ENCODE measurements at regions not wholly inside any gene's neighbourhood (a gene's known extent, or its start where the extent isn't known, plus 50 kb on each side); places are given as distances from the start of the nearest gene placed in this dataset.

DNA sequence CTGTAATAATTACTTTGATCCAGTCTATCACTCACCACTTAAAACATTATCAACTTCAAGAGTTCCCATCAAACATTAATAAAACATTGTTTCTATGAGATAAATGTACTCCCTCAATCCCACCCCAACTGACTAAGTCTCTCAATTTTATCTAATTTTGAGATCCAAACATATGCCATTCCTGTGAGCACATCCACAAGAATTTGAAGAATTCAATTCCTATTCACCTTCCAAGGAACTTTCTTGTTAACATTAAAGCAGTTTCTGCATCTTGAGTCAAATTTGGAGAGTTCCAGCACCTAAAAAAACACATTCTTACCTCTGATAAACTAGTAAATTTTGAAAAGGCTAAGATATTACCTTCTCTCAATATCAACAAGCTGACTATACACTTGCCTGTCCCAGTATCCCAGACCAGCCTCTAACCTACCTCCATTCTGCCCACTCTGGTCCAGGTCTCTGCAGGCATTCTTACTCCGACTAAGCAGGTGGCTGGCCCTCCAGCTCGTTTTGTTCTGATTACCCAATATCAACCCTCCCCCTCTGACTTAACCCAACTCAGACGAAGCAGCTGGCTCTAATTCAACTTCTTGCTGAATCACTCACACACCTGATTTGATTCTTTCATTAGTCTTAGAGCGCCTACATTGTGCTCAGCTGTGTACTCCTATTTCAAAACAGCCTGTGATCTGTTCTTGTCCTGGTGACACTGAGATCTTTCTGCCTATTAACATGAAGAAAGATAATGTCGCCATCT is 275.2 kb downstream of the IPMK start:
- no peaks in the 10 kb centered on the region for H3K27me3 ChIP-seq (ENCODE audit: control insufficient read depth, insufficient read depth, low read length)
- no peaks in the 10 kb centered on the region for H3K36me3 ChIP-seq (ENCODE audit: control insufficient read depth, insufficient read depth, low read length)
- no peak overlapping the region for H3K9ac ChIP-seq (ENCODE audit: low read length)
- H3K4me3 ChIP-seq (ENCODE audit: low read length): no peak overlapping the region
- no peaks in the 10 kb centered on the region for H3K4me1 ChIP-seq (ENCODE audit: control insufficient read depth, insufficient read depth, low read length)
- no peak overlapping the region for H3K27ac ChIP-seq (ENCODE audit: low read depth, low read length)

DNA sequence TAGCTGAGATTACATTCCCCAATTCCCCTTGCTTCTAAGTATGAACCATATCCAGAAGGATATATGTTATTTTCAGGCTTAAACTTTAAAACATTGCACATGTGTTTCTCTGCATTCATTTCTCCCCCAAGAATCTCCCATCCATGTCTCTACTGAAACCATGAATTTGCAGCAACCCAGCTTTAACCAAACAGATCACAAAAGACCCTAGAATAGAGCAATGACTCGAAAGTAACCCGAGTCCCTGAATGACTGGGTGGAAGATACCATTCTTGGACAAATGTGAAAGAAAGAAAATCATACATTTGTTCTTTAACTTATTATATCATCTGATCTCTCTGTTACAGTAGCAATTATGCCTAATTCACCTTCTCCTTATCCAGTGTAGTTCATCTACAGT is 278.7 kb downstream of the IPMK start:
- Histone ChIP-seq H3K27me3 (ENCODE audit: control insufficient read depth, insufficient read depth, low read length) (no peaks in the 10 kb centered on the region), H3K4me1 (ENCODE audit: control insufficient read depth, insufficient read depth, low read length) (no peaks in the 10 kb centered on the region)

DNA sequence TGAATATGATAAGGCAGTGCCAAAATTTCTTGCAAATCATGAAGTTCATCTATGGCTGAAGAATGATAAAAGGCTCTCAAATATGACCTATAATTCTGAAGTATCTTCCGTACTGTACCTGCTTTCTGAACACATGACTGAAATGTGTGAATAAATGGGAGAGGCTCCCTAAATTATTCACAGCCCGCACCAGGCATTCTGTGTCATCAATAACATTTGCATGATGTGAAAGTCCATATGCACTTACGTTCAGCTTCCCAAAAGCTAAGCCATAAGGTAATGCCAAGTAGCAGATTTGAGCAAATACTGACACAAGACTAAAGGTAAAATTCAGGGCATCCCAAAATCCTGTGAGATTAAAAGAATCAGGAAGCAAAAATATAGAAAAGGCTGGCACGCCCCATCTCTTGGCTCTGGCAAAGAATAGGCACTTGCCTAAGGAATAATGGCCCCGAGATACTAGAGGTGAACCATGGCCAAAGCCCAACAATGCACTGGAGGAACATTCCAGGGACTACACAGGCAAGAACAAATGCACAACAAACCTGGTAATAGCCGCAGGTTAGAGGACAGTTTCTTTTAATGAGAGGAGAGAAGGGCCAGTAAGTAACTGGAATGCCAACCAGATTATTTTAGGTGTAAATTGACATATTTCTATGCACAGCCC is 280.5 kb downstream of the IPMK start:
- Histone ChIP-seq H3K4me3 (ENCODE audit: low read length) (no peak overlapping the region), H3K27me3 (ENCODE audit: control insufficient read depth, insufficient read depth, low read length) (no peaks in the 10 kb centered on the region), H3K4me1 (ENCODE audit: control insufficient read depth, insufficient read depth, low read length) (no peaks in the 10 kb centered on the region), H3K9ac (ENCODE audit: low read length) (no peak overlapping the region), H3K27ac (ENCODE audit: low read depth, low read length) (no peak overlapping the region), H3K36me3 (ENCODE audit: control insufficient read depth, insufficient read depth, low read length) (no peaks in the 10 kb centered on the region)

More for the DNA sequence above, 278.7 kb downstream of the IPMK start:
- H3K4me3 ChIP-seq (ENCODE audit: low read length): no peak overlapping the region
- no peak overlapping the region for H3K27ac ChIP-seq (ENCODE audit: low read depth, low read length)
- H3K36me3 ChIP-seq (ENCODE audit: control insufficient read depth, insufficient read depth, low read length): no peaks in the 10 kb centered on the region
- H3K9ac ChIP-seq (ENCODE audit: low read length): no peak overlapping the region

DNA sequence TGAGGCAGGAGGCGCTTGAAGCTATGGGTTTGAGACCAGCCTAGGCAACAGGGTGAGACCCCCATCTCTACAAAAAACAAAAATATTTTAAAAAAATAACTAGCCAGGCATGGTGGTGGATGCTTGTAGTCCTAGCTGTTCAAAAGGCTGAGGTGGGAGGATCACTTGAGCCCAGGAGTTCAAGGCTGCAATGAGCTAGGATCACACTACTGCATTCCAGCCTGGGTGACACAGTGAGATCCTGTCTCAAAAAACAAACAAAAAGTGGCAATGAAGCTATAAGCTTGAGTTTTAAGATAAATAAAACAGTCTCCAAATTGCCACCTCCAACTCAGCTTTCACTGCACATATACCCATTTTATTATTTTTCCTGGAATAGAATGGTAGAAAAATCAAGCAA is 281.3 kb downstream of the IPMK start:
- no peaks in the 10 kb centered on the region for H3K36me3 ChIP-seq (ENCODE audit: control insufficient read depth, insufficient read depth, low read length)
- H3K4me1 ChIP-seq (ENCODE audit: control insufficient read depth, insufficient read depth, low read length): no peaks in the 10 kb centered on the region
- H3K4me3 ChIP-seq (ENCODE audit: low read length): no peak overlapping the region
- no peak overlapping the region for H3K27ac ChIP-seq (ENCODE audit: low read depth, low read length)
- no peaks in the 10 kb centered on the region for H3K27me3 ChIP-seq (ENCODE audit: control insufficient read depth, insufficient read depth, low read length)
- no peak overlapping the region for H3K9ac ChIP-seq (ENCODE audit: low read length)

- Histone ChIP-seq H3K9ac (ENCODE audit: low read length) (no peak overlapping the region), H3K4me1 (ENCODE audit: control insufficient read depth, insufficient read depth, low read length) (no peaks in the 10 kb centered on the region), H3K27me3 (ENCODE audit: control insufficient read depth, insufficient read depth, low read length) (no peaks in the 10 kb centered on the region), H3K4me3 (ENCODE audit: low read length) (no peak overlapping the region), H3K27ac (ENCODE audit: low read depth, low read length) (no peak overlapping the region), H3K36me3 (ENCODE audit: control insufficient read depth, insufficient read depth, low read length) (no peaks in the 10 kb centered on the region)
Measured at GRCh38 chr10:57983281-57983791, 284.4 kb downstream of the IPMK start.

DNA sequence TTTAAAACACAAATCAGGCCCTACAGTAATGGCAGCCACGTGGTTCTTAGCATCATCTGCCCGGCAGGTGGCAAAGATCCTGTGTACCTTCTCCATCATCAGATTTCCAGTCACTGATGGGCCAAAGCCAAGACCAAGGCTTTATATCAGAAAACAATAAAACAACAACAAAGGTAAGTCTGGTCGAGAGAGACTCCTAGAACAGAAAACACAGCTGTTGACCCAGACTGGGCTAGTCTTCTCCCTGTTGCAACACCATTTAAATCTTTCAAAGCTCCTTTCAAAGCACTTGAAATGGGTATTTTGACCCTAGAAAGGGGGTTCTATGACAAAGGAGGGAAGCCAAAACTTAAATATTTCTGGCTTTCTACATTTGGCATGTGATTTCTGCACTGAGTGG is 285.6 kb downstream of the IPMK start:
- H3K36me3 ChIP-seq (ENCODE audit: control insufficient read depth, insufficient read depth, low read length): no peaks in the 10 kb centered on the region
- H3K9ac ChIP-seq (ENCODE audit: low read length): no peak overlapping the region
- no peak overlapping the region for H3K4me3 ChIP-seq (ENCODE audit: low read length)
- H3K27ac ChIP-seq (ENCODE audit: low read depth, low read length): no peak overlapping the region
- no peaks in the 10 kb centered on the region for H3K4me1 ChIP-seq (ENCODE audit: control insufficient read depth, insufficient read depth, low read length)
- H3K27me3 ChIP-seq (ENCODE audit: control insufficient read depth, insufficient read depth, low read length): no peaks in the 10 kb centered on the region

GRCh38 chr10:57979956-57980355 is 287.7 kb downstream of the IPMK start:
- Histone ChIP-seq H3K4me3 (ENCODE audit: low read length) (no peak overlapping the region), H3K27me3 (ENCODE audit: control insufficient read depth, insufficient read depth, low read length) (no peaks in the 10 kb centered on the region)

DNA sequence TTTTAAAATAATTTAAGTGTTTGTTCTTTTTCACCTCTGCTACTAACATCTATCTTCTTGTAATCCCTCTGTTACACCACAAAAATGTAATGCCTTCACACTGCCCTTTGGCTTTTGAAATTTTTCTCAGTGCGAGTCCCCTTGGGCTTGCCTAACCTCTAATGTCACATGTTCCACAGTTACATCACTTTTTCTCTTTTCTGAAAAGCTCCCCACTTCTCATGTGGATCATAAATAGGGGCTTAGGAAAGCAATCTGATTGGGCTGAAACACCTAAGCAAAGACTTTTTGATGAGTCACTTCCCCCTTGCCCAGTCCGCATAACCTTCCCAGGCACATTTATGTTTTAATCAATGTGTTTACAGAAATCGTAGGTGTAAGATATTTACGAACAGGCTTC is 288.2 kb downstream of the IPMK start:
- Histone ChIP-seq H3K4me3 (ENCODE audit: low read length) (no peak overlapping the region), H3K4me1 (ENCODE audit: control insufficient read depth, insufficient read depth, low read length) (no peaks in the 10 kb centered on the region), H3K27ac (ENCODE audit: low read depth, low read length) (no peak overlapping the region), H3K27me3 (ENCODE audit: control insufficient read depth, insufficient read depth, low read length) (no peaks in the 10 kb centered on the region), H3K9ac (ENCODE audit: low read length) (no peak overlapping the region), H3K36me3 (ENCODE audit: control insufficient read depth, insufficient read depth, low read length) (no peaks in the 10 kb centered on the region)

More at GRCh38 chr10:57979956-57980355, 287.7 kb downstream of the IPMK start:
- no peak overlapping the region for H3K27ac ChIP-seq (ENCODE audit: low read depth, low read length)
- H3K36me3 ChIP-seq (ENCODE audit: control insufficient read depth, insufficient read depth, low read length): no peaks in the 10 kb centered on the region
- H3K9ac ChIP-seq (ENCODE audit: low read length): no peak overlapping the region
- no peaks in the 10 kb centered on the region for H3K4me1 ChIP-seq (ENCODE audit: control insufficient read depth, insufficient read depth, low read length)

DNA sequence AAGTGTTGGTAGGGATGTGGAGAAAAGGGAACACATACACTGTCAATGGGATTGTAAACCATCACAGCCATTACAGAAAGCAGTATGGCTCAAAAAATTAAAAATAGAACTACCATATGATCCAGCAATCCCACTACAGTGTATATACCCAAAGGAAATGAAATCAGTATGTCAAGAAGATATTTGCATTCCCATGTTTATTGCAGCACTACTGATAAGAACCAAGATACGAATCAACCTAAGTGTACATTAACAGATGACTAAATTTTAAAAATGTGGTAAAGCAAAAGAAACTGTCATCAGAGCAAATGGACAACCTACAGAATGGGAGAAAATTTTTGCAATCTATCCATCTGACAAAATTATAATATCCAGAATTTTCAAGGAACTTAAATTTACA is 290.4 kb downstream of the IPMK start:
- H3K4me1 ChIP-seq (ENCODE audit: control insufficient read depth, insufficient read depth, low read length): no peaks in the 10 kb centered on the region
- H3K27me3 ChIP-seq (ENCODE audit: control insufficient read depth, insufficient read depth, low read length): no peaks in the 10 kb centered on the region
- no peak overlapping the region for H3K9ac ChIP-seq (ENCODE audit: low read length)
- H3K27ac ChIP-seq (ENCODE audit: low read depth, low read length): no peak overlapping the region
- no peaks in the 10 kb centered on the region for H3K36me3 ChIP-seq (ENCODE audit: control insufficient read depth, insufficient read depth, low read length)
- H3K4me3 ChIP-seq (ENCODE audit: low read length): no peak overlapping the region

- Histone ChIP-seq H3K4me1 (ENCODE audit: control insufficient read depth, insufficient read depth, low read length) (no peaks in the 10 kb centered on the region), H3K27me3 (ENCODE audit: control insufficient read depth, insufficient read depth, low read length) (no peaks in the 10 kb centered on the region), H3K27ac (ENCODE audit: low read depth, low read length) (no peak overlapping the region), H3K9ac (ENCODE audit: low read length) (no peak overlapping the region), H3K4me3 (ENCODE audit: low read length) (no peak overlapping the region), H3K36me3 (ENCODE audit: control insufficient read depth, insufficient read depth, low read length) (no peaks in the 10 kb centered on the region)
Measured at GRCh38 chr10:57973451-57973850, 294.2 kb downstream of the IPMK start.

DNA sequence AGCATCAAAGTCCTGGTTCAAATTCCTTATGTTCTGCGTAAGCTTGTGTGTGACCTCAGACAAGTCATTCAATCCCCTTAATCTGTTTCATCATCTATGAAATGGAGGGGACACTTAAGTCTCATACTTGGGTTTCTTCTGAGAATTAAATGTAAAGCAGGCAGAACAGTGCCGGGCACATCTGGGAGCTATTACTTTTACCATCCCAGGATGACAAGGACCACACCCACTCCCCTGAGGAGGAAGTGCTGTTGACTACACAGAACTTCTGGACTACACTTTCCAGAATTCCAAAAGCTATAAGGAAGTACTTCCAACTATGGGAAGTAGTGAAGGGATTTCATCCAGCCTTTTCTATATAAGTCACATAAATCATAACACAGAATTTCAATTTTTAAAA is 294.9 kb downstream of the IPMK start:
- H3K27ac ChIP-seq (ENCODE audit: low read depth, low read length): no peak overlapping the region
- H3K36me3 ChIP-seq (ENCODE audit: control insufficient read depth, insufficient read depth, low read length): no peaks in the 10 kb centered on the region
- H3K27me3 ChIP-seq (ENCODE audit: control insufficient read depth, insufficient read depth, low read length): no peaks in the 10 kb centered on the region
- H3K4me1 ChIP-seq (ENCODE audit: control insufficient read depth, insufficient read depth, low read length): no peaks in the 10 kb centered on the region
- H3K4me3 ChIP-seq (ENCODE audit: low read length): no peak overlapping the region
- H3K9ac ChIP-seq (ENCODE audit: low read length): no peak overlapping the region

GRCh38 chr10:57968328-57969016 is 299.2 kb downstream of the IPMK start:
- no peaks in the 10 kb centered on the region for H3K4me1 ChIP-seq (ENCODE audit: control insufficient read depth, insufficient read depth, low read length)
- no peaks in the 10 kb centered on the region for H3K27me3 ChIP-seq (ENCODE audit: control insufficient read depth, insufficient read depth, low read length)
- H3K9ac ChIP-seq (ENCODE audit: low read length): no peak overlapping the region

More at GRCh38 chr10:57968328-57969016, 299.2 kb downstream of the IPMK start:
- Histone ChIP-seq H3K27ac (ENCODE audit: low read depth, low read length) (no peak overlapping the region), H3K36me3 (ENCODE audit: control insufficient read depth, insufficient read depth, low read length) (no peaks in the 10 kb centered on the region), H3K4me3 (ENCODE audit: low read length) (no peak overlapping the region)

Data from rectal smooth muscle tissue (tissue), 1 donor.